SK-N-SH treated with all-trans-retinoic acid at 6 μM for 48 hours (cell line): ENCODE measurements at regions not wholly inside any gene's neighbourhood (a gene's known extent, or its start where the extent isn't known, plus 50 kb on each side); places are given as distances from the start of the nearest gene placed in this dataset.

ENCODE experiments used
- ARNTL ChIP-seq: fragments of 450-650 bp; formaldehyde crosslinking; IDR thresholded peaks from 2 replicates; pipeline ENCODE4 v1.5.0; 2020; ENCODE audit warnings: low read depth, mild to moderate bottlenecking, moderate library complexity, borderline replicate concordance
- BACH2 ChIP-seq: fragments of 250-450 bp; sonication (Bioruptor Pico); IDR thresholded peaks from 2 replicates; pipeline ENCODE4 v1.9.0; 2021; ENCODE audit warnings: mild to moderate bottlenecking, borderline replicate concordance
- CREB5 ChIP-seq: fragments of 250-450 bp; sonication (Bioruptor Pico); IDR thresholded peaks from 2 replicates; pipeline ENCODE4 v1.5.1; 2020; ENCODE audit warnings: low read depth, mild to moderate bottlenecking, moderate library complexity
- CSRNP3 ChIP-seq: fragments of 250-450 bp; sonication (Bioruptor Pico); IDR thresholded peaks from 2 replicates; pipeline ENCODE4 v1.5.1; 2021; ENCODE audit warnings: mild to moderate bottlenecking, moderate library complexity
- GLIS3 ChIP-seq: fragments of 250-450 bp; sonication (Bioruptor Pico); IDR thresholded peaks from 2 replicates; pipeline ENCODE4 v1.5.0; 2020; ENCODE audit warnings: mild to moderate bottlenecking, moderate library complexity
- ISL1 ChIP-seq: fragments of 250-450 bp; sonication (Bioruptor Pico); IDR thresholded peaks from 2 replicates; pipeline ENCODE4 v2.1.2; 2022; ENCODE audit warnings: mild to moderate bottlenecking, moderate library complexity
- OSR1 ChIP-seq: fragments of 250-450 bp; sonication (Bioruptor Pico); IDR thresholded peaks from 2 replicates; pipeline ENCODE4 v1.8.0; 2022; ENCODE audit warnings: moderate library complexity, mild to moderate bottlenecking, inconsistent platforms
- PATZ1 ChIP-seq: fragments of 250-450 bp; sonication (Bioruptor Pico); IDR thresholded peaks from 2 replicates; pipeline ENCODE4 v1.8.0; 2020; ENCODE audit warnings: mild to moderate bottlenecking, moderate library complexity, borderline replicate concordance
- POU6F1 ChIP-seq: fragments of 250-450 bp; sonication (Bioruptor Pico); IDR thresholded peaks from 2 replicates; pipeline ENCODE4 v1.8.0; 2021; ENCODE audit warnings: low read depth, mild to moderate bottlenecking, moderate library complexity, borderline replicate concordance
- PPARA ChIP-seq: fragments of 250-450 bp; sonication (Bioruptor Pico); IDR thresholded peaks from 2 replicates; pipeline ENCODE4 v1.5.0; 2020; ENCODE audit warnings: mild to moderate bottlenecking, borderline replicate concordance
- TSHZ2 ChIP-seq: fragments of 250-450 bp; sonication (Bioruptor Pico); IDR thresholded peaks from 2 replicates; pipeline ENCODE4 v1.5.0; 2020; ENCODE audit warnings: mild to moderate bottlenecking, moderate library complexity
- ZC3H10 ChIP-seq: fragments of 250-450 bp; sonication (Bioruptor Pico); IDR thresholded peaks from 2 replicates; pipeline ENCODE4 v1.5.1; 2021; ENCODE audit warnings: mild to moderate bottlenecking, moderate library complexity
- ZFP3 ChIP-seq: fragments of 250-450 bp; sonication (Bioruptor Pico); IDR thresholded peaks from 2 replicates; pipeline ENCODE4 v1.5.0; 2020; ENCODE audit warnings: mild to moderate bottlenecking, moderate library complexity
- ZFP30 ChIP-seq: fragments of 450-650 bp; formaldehyde crosslinking; IDR thresholded peaks from 2 replicates; pipeline ENCODE4 v1.5.0; 2022; ENCODE audit warnings: mild to moderate bottlenecking, moderate library complexity

DNA sequence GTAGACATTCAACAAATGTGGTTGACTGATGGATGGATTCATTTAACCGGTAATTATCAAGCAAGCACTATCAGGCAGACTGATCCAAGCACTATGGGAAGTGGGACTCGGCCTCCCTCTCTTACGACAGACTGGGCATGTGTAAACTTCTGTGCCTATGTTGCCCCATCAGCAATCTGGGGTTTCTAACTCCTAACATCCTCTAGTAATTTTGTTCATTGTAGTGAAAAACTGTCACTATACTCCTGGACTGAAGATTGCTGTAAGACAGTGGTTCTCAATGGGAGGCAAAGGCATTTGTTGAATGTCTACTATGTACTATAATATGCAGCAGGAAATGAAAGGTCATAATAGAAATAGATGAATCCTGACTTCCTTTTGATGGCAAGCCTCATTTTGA lies 51.2 kb upstream of the CREB1 start:
- TF ChIP-seq BACH2 (CRISPR knock-in tag) (no peak), PATZ1 (CRISPR knock-in tag) (no peak), OSR1 (CRISPR knock-in tag) (no peak), TSHZ2 (CRISPR knock-in tag) (no peak), ISL1 (no peak), CREB5 (CRISPR knock-in tag) (no peak), CSRNP3 (CRISPR knock-in tag) (no peak), POU6F1 (CRISPR knock-in tag) (no peak), GLIS3 (CRISPR knock-in tag) (no peak), ZC3H10 (no peak), ARNTL (CRISPR knock-in tag) (no peak), PPARA (CRISPR knock-in tag) (no peak), ZFP3 (CRISPR knock-in tag) (no peak), ZFP30 (no peak)
